HG03432 (cell line): ENCODE measurements at regions not wholly inside any gene's neighbourhood (a gene's known extent, or its start where the extent isn't known, plus 50 kb on each side); places are given as distances from the start of the nearest gene placed in this dataset.
"Not testable (repeated sequence)": the region's sequence is repeated elsewhere in the genome, so short reads cannot be mapped to it uniquely, and the experiment has no call there.

ENCODE experiments used
- ATAC-seq: cut with Tn5 transposase; IDR thresholded peaks from one replicate; pipeline ENCODE4 v1.9.1; 2021; ENCODE audit warnings: mild to moderate bottlenecking, moderate library complexity; ENCODE audit not compliant: unreplicated experiment

DNA sequence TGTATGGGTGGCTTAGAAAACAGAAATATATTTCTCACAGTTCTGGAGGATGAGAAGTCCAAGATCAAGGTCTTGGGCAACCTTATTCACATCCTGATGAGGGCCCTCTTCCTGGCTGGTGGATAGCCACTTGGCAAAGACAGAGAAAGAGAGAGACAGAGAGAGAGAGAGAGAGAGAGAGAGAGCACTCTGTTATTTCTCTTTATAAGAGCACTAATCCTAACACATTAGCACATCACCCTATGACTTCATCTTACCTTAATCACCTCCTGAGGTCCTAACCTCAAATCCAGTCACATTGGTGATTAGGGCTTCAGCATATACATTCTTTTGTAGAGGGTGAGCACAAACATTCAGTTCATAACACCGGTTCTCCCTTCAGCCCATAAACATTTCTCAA lies 430.3 kb downstream of the EFNB2 start:
- no peak for ATAC-seq

DNA sequence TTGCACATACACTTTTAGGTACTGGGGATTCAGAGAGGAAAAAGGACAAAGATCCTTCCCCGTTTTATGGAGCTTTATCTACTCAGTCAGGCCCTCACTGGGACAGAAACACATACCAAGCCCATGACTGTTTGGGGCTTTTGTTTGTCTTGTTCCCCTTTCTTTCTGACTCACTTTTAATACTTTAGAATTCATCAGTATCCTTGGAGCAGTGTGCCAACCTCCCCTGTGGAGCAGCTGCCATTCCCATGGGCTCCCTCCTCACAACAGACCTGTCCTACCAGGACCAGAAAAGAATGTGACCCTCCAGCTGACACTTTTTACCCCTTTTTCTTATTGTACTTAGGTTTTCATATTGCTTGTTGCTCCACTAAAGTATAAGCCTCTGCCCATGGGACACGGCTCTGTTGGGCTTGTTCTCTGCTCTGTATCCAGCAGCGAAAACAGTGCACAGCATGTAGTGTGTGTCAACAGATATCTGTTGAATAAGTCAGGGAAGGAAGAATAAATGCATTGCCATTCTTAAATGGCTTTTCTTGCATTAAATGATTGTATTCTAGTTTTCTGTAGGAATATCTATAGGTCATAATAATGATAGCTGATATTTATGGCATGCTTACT lies 431.1 kb downstream of the EFNB2 start:
- no peak for ATAC-seq

DNA sequence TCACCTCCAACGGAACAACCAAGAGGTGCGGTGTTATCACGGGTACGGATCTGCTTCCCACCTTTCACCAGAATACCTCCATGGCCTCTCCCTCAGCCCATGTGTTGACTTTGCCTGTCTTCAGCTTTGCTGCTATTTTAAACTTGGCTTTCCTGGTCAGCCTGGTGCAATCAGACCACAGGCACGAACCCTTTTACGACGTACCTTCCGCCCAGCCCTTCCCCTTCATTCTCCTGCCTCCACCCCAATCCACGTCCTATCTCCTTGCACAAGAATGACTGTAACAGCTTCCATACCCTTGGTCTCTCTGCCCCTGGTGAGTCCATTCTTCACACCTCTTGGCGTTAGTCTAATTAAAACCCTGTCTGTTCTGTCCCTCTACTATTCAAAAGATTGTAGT lies 431.7 kb downstream of the EFNB2 start:
- ATAC-seq, result no peak

DNA sequence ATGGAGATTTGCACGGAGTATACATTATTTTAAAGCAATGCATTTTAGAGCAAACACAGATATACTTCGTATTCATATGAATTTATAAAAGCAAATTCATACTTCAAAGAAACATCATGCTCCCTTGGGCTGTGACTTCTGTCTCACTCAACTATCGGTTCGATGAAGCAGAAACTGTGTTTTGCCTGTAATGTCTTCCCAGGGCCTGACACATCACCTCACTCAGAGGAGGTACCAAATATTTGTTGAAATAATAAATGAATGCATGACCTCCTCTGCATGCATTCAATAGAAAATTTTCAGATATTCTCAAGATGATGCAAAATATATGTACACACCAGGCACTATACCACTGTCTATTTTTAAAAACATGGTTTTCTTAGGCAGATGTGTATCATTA lies 432.7 kb downstream of the EFNB2 start:
- no peak for ATAC-seq

DNA sequence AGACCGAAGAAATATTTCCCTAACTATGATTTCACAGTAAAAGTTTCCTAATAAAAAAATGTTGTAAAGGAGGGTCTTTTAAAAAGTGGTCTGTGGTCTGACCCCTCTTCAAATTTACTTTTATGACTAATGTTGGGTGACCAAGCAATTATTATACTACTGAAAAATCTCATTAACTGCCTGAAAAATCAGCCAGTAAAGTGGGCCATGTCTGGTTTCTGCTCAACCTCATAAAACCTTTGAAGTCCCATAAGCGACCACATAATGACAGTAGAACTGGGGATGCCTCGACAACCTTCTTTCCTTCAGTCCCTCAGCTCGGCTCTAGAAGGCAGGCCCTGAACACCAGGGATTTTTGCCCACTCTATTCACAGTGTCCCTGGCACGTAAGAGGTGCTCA lies 434.3 kb downstream of the EFNB2 start:
- ATAC-seq, result no peak

DNA sequence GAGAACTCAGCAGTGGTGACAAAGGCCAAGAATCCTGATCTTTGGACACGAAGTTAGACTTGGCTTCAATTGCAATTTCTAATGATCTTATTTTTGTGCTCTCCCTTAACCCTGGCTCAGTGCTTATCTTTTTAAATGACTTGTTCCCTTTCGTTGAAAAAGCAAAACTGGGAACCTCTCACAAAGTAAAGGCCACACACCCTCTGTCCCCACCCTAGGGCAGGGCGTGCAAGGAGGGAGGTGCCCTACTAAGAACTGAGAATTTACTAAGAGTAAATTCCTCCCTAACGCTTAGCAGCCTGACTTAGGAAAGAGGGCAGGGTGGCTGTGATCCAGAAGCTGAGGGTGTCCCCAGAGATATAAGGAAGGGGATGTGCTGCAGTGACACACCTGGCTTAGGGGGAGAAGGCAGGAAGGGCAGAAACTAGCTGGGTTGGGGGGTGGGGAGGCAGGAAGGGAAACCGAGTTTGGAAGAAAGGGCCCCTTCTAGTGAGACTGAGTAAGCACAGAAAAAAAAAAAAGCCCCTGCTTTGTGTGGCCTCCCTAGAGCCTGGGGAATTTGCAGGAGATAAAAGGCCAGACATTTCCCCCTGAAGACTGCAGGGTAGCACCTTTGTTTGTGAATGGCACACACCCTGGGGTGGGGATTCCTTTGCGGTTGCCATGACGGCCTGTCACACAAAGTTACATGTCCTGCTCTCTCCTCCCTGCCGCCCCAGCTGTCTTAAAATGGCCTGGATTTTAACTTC lies 435.1 kb downstream of the EFNB2 start:
- ATAC-seq, result peak; percentile 79

DNA sequence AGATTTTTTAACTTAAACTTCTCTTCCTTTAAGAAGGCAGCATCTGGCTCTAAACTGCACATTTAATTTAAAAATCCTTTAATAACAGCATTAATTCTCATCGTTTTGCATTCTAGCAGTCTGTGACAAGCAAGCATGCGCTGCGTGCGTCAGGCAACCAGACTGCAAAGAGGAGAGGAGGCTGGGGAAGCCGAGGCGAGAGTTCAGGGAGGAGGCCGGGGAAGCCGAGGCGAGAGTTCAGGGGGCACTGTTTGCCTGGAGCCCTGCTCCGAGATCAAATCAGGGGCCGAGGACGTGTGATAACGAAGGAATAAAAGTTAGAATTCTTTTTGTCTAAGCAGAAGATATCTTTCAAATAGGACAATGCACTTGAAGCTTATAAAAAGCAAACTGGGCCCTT lies 435.7 kb downstream of the EFNB2 start:
- ATAC-seq, result no peak

DNA sequence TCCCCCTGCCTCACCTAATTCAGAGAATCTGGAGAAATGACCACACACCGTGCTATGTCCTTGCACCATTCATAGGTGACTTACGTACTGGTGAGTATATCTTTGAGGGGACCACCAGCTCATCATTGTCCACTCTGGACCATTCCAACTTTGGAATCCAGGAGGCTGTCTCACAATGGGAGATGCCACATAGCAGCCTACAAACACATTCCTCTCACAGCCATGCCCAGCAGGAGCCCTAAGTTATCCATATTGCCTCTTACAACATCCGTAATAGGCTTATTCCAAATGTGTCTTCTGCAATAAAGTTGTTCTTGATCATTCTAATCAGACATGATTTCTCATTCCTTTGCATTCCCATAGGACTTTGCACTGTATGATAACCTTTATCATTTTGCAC lies 436.7 kb downstream of the EFNB2 start:
- ATAC-seq, result no peak

DNA sequence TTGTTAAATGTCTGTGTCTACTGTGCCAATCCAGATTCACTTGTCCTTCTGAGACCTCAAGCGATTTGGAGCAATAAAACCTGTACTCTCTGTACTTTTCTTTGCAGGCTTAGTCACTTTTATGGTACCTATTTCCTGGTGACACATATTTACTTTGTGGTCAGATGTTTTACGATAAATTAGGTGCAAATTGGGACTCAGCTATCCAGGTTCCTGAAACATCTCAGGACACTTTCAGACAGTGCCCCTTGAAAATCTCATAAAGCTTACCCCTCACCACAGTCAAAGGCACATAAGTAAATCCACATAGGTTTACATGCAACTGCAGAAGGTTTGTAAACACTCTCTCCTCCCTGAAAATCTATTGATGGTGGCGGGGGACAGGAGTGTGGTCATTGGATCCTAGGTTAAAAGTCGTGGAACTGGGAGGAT lies 438.8 kb downstream of the EFNB2 start:
- ATAC-seq, result no peak

DNA sequence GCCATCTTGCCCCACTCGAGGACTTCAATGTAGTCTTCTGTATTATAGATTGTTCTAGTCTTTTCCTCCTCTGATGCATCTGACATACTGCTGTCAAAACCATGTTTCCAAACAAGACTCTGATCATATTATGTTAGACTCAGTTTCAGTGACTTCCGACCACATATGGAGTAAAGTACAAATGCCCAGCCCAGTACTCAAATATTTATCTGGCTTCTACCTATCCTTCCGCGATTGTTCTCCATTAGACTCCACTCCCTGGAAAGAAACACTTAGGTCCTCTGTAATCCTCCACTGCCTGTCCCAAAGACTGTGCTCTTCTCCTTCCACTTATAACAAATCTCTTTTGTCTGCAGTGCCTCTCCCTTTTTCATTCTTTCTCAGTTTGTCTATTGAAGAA lies 439.5 kb downstream of the EFNB2 start:
- no peak for ATAC-seq

DNA sequence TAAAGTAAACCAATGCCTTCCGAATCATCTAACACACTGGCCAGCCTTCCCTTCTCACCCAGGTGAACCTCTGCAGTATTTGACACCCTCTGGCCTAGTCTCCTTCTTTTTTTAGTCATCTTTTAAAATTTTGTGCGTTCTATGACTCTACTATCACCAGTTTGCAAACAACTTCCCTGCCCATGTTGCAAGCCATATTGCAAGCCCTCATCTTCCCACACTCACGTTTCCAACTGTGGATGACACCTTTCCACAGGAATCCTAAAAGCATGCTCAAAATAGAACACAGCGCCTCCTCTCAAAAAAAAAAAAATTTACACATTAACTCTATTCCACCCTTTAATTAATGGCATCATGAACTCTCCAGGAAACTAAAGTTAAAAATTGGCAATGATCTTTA lies 440.1 kb downstream of the EFNB2 start:
- no peak for ATAC-seq

DNA sequence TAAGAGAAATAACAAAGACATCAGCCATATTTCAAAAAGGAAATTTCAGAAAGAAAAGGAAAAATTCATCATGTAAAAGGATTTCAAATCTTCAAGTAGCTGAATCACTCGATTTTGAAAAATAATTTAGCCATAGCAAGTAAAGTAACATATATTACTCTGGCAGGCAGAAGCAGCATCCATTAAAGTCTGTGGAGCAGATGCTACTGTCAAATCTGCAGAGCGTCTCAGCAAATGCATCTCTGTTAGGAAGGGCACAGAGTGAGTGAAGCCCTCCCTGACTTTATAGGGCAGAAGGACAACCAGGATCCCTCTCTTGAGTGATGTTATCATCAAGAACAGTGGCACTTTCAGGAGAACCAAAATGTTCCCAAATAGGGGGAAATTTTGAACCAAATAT lies 445.5 kb downstream of the EFNB2 start:
- no peak for ATAC-seq

DNA sequence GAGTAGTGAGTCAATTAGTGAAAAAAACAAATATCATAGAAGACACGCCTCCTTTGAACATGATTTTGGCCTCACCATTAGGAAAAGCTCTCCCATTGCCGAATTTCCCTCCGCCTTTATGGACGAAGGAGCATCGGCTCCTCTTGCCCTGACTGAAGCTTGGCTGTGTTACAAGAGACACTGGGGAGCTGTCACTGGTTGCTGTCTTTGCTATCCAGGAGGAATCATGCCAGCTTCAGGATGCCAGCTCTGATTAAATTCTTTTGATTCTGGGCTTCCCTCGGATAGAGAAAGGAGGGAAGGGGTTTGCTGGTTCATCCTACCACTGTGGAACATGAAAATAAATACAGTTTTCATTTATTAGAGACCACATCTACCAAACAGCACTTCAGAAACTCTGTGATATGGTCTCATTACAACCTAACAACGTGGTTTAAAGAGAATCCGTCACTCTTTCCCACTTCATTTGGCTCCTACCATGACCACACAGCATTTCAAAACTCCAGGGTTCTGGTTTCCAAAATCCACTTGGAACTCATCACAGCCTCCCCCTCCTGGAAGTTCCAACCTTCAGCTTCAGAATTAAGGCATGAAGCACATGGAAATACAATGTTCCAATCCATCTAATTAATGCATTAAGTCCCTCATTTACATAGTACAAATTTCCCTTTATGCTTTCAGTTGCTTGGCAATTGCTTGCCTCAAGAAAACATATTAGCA lies 446.0 kb downstream of the EFNB2 start:
- no peak for ATAC-seq

DNA sequence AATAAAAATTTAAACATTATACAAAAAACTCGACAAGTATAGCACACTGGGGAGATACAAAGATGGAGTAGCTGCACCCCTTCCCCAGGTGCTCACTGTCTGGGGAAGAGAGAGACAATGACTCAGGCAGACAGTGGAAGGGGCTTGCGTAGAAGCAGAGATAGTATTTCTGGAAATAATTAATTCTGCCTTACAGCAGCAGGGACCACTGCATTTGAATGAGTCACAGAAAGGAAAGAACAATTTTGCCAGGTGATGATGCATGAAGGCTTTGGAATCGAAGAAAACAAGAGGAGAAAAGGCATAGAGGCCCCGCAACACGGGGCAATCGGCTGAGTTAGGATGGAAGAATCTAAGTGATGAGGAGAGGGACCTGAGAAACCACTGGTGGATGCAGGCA lies 447.4 kb downstream of the EFNB2 start:
- ATAC-seq, result no peak

DNA sequence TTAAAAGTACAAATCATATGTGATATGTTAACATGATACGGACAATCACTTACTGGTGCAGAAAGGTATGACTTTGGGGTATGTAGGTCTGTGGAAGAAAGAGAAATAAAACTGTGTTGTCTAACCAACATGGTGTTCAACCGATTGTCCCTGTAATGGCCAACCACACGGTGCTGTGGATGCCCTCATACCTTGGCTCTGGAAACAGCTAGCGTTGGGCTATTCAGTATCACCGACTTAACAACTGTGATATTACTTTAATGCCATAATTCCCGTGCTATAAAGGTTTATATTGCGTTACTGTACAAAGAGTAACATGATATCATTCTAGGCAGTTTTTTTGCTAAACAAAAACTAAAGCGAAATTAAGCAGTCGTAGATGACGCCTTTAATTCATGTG lies 448.3 kb downstream of the EFNB2 start:
- ATAC-seq, result no peak

DNA sequence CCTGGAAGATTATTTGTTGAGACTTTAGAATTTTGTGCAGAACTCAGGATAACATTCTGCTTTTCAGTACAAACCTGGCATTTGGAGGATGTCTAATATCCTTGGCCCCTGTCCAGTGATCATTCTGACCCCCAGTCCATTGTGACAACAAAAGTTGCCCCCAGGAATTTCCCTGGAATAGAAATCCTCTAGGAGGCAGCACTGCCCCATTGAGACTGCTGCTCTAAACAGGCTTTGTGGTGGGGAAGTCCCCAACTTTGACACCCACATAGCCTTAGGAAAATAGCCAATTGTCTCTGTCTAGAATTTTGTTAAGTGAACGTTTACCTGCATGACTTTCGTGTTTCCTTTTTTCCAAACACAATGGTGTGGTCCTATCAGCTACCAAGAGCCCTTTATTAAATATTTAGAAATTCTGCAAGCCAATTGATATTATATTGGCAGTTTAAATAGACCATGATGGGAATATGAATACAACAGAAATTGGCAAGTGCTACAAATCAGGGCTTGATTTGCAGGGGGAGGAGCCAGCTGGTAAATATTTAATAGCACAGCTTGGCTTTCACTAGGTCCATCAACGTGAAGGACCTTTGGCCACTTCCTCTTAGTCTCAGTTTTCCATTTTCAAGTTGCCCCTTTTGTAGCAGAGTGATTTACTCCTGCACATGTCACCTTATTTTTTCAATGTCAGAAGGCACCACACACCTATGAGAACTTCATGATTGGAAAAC lies 451.7 kb downstream of the EFNB2 start:
- peak; percentile 89 for ATAC-seq

DNA sequence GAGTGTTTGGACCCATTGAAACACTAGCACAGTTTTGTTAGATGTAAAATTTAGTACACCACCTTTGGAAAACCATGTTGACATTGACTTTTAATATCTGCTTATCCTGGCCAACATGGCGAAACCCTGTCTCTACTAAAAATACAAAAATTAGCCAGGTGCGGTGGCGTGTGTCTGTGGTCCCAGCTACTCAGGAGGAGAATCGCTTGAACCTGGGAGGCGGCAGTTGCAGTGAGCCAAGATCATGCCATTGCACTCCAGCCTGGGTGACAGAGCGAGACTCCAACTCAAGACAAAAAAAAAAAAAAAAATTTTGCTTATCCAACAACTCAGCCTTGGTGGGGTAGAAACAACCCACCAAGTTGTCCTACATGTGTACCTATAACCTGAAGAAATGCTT lies 454.2 kb downstream of the EFNB2 start:
- ATAC-seq, result not testable (repeated sequence)

DNA sequence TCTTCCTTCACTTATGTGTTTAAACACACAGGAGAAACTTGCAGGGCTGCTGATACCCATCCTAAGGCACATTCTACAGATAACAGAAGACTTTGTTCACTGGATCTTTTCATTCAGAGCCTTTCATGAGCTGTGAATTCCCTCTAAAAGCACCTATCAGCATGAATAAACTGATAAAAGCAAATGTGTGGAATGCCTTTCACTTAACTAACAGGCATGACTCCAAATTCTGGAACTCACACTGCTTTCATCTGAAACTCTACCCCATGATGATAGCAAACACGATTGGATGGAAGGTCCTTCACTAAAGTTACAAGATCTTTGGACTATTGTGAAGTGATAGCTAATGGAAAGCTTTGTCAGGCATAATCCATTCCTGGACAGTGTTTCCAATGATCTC lies 457.3 kb downstream of the EFNB2 start:
- no peak for ATAC-seq

DNA sequence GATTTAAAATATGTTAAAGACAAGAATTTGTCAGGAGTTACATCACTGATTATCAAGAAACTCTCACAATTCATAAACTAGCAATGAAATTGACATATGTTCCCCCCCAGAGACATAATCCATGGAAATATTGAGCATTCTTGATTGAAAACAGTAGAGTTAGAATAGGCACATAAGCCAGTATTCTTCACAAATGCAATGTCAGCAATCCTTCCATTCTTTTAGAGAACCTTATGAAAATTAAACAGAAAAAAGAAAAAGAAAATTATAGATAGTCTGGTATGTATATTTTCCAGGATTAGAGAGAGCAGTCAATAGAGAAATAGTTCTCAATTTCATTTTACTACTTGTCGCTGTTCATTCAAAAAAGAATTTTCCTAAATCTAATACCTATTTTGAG lies 458.4 kb downstream of the EFNB2 start:
- no peak for ATAC-seq

DNA sequence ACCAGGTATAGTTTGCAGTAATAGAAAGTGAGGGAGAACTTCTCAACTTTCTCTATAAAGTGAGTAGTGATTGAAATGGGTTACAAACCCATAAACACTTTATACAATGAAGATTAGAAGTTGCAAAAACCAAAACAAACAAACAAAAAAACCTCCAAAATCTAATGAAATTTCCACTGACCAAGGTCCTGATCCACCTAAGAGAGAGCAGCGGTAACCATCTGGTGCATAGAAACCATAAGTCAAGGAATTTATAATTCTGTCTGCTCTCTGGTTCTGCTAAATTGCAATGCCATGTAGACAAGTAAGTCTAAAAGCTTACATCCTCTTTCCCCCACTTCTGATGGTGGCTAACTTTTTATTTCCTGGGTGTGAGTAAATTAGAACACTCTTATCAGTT lies 463.4 kb downstream of the EFNB2 start:
- ATAC-seq, result no peak

DNA sequence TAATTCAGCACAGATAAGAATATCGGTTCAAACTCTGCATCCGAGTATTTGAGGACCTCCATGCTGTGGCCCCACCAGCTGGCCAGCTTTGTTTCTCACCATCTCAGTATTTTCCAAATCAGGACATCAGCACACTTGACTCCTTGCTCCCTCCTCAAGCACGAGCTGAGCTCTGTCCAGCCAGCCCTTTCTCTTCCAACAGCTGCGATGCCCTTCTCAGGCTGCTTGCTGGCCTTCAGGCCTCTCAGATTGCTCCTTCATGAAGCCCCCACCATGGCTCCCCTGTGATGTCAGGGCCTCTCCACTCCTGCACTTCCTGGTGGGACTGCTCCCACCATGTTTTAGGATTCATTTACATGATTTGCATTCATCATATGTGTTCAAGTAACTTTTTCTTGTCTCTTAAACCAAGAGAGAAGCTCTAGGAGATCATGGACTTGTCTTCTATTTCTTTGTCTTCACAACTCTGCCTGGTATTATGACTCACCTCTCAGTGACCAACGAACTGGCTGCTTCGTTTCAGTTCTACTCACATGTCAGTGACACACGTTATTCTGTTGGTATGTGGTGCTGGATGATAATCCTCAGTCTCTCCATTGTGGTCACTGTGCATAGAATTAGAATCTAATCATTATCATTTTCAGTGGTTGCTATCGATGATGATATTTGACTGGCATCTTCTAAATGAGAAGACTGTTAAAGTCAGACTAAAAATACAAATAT lies 471.7 kb downstream of the EFNB2 start:
- ATAC-seq, result no peak
